ENCODE measurements at regions not wholly inside any gene's neighbourhood (a gene's known extent, or its start where the extent isn't known, plus 50 kb on each side); places are given as distances from the start of the nearest gene placed in this dataset.
"Not testable (repeated sequence)": the region's sequence is repeated elsewhere in the genome, so short reads cannot be mapped to it uniquely, and the experiment has no call there.

DNA sequence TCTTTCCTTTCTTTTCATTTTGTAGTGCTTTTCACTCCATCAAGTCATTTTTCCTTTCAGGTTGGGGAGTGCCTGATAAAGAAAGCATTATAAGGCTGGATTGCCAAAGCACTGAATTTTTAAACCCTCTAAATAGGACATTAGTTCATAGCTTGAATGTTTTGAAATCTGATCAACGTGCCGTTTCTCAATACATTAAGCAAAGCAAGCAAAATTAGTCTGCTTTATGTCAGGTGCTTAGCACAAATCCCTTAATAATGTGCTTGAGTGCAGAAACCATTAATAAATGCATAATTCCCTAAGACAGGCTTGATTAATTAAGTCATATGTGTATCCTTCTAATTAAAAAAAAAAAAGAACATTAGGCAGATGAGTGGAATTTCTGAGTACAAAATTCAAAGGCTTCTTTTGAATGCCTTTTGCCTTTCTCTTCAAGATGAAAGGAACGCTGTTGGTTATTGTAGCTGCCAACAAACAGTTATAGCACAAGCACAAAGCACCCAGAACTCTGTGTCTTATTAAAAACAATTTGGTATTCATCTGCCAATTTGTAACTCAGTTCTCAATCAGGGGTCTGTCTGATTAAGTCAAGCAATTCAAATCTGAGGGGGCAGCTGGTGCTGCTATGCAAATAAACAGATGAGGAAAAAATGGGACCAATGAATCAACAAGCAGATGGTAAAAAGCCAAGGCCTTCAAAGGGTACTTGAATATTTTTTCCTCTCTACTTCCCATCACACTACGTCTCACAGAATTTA lies 233.7 kb downstream of the TLE1 start:
- no peak for DNase-seq (ENCODE audit: extremely low read depth, low read depth, low spot score)

DNA sequence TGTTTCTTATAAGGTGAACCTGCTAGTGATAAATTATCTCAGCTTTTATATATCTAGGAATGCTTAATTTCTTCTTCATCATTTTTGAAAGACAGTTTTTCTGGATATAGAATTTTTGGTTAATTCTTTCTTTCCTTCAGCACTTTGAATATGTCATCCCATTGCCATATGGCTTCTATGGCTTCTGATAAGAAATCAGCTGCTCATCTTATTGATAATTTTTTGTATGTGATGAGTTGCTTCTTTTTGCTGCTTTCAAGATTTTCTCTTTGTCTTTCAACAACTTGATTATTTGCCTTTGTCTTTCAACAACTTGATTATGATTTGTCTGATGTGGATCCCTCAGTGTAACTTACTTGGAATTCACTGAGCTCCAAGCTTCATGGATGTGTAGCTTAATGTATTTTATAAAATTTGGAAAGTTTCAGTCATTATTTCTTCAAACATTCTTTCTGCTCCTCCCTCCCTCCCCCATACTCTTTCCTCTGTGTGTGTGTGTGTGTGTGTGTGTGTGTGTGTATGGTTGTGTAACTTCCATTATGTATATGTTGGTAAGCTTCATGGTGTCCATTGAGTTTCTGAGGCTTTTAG lies 243.9 kb downstream of the TLE1 start:
- DNase-seq (ENCODE audit: extremely low read depth, low read depth, low spot score), result no peak

DNA sequence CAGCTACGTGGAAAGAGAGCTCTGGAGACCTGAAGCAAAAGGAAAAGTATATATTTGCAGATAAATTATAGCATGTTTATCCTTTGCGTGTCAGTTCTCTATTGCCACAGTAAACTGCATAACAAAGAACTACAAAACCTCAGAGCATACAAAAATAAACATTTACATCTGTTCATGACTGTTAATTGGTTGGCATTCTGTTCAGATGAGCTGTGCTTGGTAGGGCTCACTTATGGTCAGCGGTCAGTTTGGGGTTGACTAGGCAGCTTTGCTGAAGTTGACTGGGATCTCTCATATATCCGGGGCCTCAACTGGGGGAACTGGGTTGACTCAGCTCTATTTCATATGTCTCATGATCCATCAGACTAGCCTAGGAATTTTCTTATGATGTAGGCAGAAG lies 257.7 kb downstream of the TLE1 start:
- no peak for DNase-seq (ENCODE audit: extremely low read depth, low read depth, low spot score)

DNA sequence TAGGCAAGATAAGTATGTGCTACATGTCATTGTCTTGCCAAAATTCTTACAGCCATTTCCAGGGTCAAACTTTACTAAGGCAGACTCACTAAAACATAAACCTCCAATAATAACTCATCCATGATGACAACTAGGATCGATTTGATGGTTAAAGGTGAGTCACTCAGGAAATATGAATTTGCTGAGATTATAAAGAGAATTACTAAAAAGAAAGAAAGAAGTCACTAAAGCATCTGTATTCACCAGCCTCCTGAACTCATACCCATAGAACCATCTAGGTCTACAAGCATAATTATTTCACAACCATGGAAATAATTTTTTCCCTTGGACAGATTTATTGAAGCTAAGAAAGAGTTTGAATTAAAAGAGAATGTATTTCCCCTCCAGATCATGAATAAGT lies 258.6 kb downstream of the TLE1 start:
- no peak for DNase-seq (ENCODE audit: extremely low read depth, low read depth, low spot score)

DNA sequence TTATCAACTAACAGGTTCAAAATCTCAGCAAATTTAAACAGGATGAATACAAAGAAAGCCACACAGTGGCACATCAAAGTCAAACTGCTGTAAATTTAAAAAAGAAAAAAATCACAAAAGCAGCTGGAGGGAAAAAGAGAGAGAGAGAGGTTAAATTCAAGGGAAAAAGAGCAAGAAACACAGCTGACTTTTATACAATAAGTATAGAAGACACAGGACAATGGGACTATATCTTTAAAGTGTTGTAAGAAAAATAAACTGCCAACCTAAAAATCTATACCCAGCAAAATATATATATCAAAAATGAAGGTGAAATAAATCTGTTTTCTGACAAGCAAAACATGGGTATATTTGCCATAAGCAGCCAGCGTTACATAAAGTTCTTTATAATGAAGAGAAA lies 261.5 kb downstream of the TLE1 start:
- DNase-seq (ENCODE audit: extremely low read depth, low read depth, low spot score), result no peak

DNA sequence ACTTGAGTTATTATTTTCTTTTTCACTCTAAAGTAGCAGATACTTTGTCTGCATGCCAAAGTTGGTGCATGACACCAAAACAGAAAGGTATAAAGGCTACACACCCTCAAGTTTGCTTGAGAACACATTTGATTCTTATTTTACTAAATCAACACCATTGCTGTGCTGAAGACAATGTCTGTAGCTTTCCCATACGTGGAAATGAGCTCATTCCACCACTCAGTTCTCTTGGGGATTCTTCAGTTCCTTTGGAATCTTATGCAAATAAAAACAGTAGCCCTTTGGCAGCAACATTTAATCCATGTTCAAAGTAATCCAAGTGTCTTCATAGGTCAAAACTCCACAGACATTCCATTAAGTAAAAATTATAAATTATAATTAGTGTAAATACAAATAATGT lies 264.9 kb downstream of the TLE1 start:
- no peak for DNase-seq (ENCODE audit: extremely low read depth, low read depth, low spot score)

DNA sequence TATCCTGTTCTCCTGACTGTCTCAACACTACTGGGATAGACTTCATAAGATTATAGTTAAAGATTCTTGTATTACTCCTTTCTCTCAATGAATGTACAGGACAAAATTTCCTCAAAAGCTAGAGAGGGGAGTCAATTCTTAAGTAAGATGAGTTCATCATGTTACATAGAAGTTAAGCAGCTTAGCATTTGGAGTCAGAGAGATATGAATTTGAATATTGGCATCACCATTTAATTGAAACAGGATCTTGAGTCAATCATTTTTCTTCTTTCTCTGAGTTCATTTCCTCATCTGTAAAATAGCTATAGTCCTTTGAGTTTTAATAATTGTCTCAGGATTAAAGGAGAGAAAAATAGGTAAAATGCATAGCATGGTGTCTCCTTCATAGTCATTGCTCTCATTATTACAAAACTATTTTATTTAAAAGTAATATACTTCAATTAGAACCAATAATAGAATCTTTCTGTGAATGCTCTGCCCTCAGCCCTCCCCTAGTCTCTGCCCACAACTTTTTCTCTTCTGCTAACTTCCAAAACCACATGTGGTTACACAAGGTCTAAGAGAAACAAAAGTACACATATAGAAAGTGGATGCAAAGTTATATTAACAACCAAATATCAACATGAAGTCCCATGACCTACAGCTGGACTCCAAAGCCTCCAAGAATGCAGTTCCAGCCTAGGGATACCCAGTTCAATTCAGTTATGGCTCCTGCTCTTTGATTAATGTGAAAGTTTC lies 265.6 kb downstream of the TLE1 start:
- DNase-seq (ENCODE audit: extremely low read depth, low read depth, low spot score), result no peak

DNA sequence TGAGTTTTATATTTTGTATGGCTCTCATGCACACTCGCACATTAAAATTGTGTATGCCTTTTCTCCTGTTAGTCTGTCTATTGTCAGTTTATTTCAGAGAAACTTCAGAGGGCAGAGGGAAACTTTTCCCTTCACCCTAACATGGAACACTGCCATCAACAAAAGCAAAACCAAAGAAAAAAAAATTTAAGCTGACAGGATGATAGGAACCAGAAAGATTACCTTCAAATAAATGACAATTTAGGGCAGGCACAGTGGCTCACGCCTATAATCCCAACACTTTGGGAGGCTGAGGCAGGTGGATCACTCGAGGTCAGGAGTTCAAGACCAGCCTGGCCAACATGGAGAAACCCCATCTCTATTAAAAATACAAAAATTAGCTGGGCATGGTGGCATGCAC lies 268.3 kb downstream of the TLE1 start:
- DNase-seq (ENCODE audit: extremely low read depth, low read depth, low spot score), result not testable (repeated sequence)

DNA sequence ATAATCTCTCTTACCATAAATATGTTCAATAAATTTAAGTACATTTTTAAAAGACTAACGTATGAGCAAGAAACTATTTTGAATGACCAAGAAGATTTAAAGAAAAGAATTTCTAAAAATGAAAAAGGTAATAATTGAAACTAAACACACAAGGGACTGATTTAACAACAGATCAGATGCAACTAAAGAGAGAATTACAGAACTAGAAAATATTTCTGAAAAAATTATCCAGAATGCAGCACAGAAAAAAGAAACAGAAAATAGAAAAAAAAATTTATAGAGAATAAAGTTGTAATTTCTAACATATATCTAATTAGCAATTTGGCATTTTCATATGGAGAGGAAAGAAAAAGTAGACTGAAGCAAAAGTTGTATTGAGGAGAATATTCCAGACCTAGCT lies 269.3 kb downstream of the TLE1 start:
- DNase-seq (ENCODE audit: extremely low read depth, low read depth, low spot score), result no peak

DNA sequence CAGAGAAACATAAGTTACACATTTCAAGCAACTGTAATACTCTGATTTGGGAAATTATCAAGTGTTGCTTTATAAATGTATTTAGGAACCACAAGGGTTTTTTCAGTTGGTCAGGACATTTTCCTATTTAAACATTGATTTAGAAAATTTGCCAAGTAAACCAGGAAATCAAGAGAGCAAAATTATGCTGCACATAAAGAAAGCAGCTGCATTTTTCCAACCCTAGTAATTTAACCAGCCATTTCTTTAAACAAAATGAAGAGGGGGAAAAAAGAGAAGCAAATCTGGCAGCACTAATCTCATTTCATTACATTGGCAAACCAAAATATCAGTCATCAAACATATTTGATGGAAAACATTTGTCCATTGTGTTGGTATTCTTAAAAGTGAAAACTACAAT lies 271.4 kb downstream of the TLE1 start:
- DNase-seq (ENCODE audit: extremely low read depth, low read depth, low spot score), result no peak

DNA sequence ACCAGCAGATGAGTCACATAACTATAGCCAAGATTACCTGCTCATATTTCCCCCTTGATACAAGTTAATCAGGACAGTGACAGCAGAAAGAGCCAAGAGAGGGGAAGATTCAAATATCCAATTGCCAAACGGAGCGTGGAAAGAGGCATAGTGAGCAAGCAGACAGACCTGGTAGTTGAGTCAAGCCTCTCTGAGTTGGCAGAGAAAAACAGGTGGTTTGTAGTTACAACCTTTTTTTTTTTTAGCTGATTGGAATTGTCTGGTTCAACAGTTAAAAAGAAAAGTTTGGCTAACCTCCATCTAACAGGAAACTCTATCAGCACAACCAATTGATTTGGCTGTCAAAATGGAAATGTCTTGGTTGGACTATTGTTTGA lies 272.1 kb downstream of the TLE1 start:
- DNase-seq (ENCODE audit: extremely low read depth, low read depth, low spot score), result no peak

DNA sequence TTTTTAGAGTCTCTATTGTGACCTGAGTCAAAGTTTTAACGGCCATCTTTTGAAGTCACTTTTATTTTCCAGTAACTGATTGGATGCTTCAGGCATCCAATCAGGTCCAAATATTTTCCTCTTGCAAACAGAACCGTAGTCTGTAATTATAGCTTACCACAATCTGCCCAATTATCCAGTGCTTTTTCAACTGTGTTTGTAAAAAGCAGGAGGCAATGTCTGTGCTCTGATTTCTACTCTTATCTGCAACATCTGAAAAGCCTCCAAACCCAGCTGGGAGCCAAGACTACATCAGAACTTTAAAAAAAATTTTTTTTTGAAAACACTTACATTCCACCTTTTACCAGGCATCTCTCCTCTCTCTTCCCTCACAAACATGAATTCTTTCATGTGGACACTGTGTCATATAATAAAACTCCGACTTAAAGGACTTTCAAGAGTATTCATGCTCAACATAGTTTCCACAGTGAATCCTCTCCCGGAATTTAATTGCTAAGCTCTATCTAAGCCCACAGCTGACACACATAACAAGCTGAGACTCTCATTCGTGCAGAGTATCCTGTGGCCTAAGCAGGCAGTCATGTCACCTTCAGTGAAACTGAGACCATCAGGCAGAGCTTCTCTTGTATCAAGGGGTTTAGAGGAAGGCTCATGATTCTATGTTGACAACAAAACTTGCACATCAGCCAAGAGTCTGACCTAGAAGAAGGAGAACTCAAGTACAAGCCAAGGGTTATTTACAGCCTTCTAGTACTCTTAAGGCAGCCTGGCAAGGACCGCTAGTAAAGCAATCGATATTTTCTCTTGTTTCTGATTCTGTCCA lies 272.7 kb downstream of the TLE1 start:
- no peak for DNase-seq (ENCODE audit: extremely low read depth, low read depth, low spot score)

DNA sequence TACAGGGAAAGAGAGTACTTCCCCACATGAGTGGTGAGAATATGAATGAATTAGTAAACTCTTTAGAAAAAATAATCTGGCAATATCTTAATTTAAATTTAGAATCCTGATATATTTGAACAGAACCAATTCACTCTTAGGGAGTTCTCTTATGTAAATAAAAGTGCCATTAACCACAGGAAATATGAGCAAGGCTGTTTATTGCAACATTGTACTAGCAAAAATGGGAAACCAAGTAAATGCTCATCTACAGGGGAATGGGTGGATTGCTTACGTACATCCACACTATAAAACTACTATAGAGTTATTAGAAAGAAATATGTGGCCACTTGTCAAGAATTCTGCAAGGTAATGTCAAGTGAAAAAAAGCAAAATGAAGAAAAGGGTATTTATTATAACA lies 274.5 kb downstream of the TLE1 start:
- no peak for DNase-seq (ENCODE audit: extremely low read depth, low read depth, low spot score)

DNA sequence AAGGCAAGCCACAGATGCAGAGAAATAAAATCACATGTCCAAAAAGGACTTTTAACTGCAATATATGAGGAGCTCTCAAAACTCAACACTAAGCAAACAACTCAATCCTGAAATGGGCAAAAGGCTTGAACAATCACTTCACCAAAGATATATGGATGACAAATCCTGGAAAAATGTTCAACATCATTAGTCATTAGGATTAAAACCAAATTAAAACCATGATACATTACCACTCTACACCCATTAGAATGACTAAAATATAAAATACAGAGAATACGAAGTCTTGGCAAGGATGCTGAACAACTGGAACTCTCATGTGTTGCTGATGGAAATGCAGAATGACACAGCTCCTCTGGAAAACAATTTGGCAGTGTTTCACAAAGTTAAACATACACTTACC lies 277.4 kb downstream of the TLE1 start:
- no peak for DNase-seq (ENCODE audit: extremely low read depth, low read depth, low spot score)

DNA sequence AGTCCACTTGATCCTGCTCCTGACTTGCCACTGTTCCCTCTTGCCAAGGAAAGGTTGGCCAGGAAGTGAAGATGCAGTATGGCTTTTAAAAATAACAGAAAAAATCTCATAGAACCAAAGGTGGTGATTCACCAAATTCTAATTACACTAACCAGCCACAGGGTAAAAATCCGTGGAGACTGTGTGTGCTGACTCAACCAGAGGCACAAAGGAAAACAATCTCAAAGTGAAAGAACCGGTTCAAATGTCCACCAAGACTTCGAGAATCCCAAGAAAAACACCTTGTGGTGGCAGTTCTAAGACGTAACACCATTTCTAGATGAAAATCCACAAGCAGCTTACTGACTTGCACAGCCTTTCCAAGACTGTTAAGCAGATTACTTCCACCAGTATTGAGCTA lies 279.1 kb downstream of the TLE1 start:
- no peak for DNase-seq (ENCODE audit: extremely low read depth, low read depth, low spot score)

DNA sequence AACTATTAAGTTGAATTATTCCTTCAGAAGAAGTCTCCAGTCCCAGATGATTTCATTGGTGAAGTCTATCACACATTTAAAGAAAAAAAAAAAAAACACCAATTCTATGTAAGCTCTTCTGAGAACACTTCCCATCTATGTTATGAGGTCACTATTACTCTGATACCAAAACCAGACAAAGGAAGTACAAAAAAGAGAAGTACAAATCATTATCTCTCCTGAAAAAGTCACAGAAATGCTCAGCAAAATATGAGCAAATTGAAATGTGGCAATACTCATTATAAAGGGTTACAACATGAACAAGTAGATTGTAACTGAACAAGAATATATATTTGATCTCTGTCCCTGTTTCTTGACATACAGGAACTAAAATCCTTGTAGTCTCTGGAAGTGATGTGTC lies 280.4 kb downstream of the TLE1 start:
- no peak for DNase-seq (ENCODE audit: extremely low read depth, low read depth, low spot score)

DNA sequence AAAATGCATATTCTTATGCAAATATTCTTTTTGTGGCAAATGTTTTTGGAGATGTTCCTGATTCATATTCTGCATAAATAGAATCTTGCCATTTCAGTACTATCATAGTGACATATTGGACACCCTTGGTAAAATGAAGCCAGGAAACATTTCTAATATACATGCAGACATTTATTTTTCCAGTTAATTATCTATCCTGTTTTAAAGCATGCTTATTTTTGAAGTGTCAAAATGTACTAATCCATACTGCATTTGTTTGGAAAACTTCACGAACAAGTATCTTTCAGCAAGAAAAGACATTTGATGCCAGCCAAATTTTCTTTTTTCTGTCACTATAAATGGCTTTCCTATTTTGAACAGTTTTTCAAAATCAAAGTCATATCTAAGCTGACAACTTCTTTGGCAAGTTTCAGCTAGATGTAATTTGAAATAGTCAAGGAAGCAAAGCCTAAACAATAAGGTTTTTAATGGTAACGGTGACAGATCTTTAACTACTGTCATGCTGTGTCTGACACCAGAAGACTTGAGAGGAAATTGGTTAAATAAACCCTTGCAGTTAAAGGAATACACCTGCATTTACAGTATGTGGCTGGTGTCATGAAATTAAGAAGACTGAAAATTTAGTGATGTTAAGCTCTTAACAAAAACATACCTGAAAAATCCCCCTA lies 284.3 kb downstream of the TLE1 start:
- no peak for DNase-seq (ENCODE audit: extremely low read depth, low read depth, low spot score)

DNA sequence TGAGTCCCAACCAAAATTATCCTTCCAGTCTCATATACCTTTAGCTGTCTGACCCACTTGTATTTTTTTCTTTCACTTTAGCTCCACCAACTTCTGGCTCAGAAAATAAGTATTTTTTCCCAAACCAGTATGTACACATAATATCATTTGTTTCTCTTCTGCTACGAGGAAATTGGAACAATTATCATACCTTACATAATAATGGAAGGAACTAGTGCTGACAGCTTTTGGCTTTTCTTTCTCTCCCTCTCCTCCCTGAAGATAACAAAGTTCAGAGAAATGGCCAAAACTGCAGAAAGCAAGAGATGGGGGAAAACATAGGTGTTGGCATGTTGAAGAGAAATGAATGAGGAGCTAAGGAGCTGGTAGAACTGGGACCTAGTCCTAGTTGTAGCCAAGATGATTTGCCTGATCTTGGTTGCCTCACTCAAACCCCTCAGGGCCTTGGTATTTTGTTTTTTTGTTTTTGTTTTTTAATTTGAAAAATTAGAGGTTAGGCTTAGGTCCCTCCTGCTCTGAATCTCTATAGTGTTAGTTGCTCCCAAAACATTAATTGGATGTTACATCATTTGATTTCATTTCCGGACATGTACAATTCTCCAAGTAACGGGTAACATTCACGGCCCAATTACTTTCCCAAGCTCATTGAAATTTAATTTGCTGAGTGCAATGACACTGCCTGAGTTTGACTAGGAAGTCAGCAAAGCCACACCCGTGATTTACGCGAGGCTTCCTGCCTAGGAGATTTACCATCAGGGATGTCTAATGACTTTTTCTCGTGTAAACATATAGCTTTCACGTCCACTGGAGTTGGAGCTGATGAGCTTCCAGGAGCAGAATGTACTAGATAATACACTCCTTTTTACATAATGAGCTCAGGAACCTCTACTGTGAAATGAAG lies 291.6 kb downstream of the TLE1 start:
- DNase-seq (ENCODE audit: extremely low read depth, low read depth, low spot score), result no peak

DNA sequence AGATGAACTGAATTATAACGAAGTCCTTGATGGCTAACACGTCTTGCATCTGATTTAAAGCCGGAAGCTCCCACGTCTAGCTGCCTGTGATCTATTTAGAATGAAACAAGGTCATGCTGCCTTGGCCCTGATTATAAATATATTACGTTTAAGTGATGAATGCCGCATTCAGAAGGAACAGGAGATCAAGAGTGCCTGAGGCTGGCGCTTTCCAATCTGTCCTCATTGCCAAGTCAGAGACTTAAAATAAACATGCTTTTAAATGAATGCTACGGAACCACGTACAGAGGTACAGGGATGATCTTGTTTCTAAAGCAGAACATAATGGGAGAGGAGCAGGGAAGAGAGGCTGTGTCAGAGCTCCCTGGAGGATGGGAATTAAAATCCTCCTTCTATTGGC lies 292.8 kb downstream of the TLE1 start:
- DNase-seq (ENCODE audit: extremely low read depth, low read depth, low spot score), result no peak

DNA sequence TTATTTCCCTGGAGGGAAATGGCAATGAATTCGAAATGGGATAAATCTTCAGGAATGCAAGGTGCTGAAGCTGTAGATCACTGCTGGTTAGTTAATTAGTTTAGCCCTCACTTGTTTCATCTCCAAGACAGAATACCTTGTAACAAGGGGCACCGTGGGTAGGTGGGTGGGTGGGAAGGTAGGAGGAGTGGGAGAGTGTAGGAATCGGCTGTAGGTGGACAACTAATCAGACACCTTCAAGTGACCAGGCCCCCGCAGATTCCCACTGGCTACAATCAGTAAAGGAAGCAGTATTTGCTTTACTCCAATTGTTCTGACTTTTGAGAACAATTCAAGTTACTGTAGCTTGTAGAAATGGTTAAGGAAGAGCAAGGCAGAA lies 293.7 kb downstream of the TLE1 start:
- DNase-seq (ENCODE audit: extremely low read depth, low read depth, low spot score), result no peak

Measured in glomerular endothelial cell (primary cell).